ENCODE measurements at regions not wholly inside any gene's neighbourhood (a gene's known extent, or its start where the extent isn't known, plus 50 kb on each side); places are given as distances from the start of the nearest gene placed in this dataset.

GRCh38 chr1:219304227-219305226 is 130.8 kb downstream of the LYPLAL1 start:
- no peak overlapping the region for H3K4me3 ChIP-seq (ENCODE audit: low read depth, low read length)
- no peaks in the 10 kb centered on the region for H3K9me3 ChIP-seq (ENCODE audit: severe bottlenecking)
- TF ChIP-seq CTCF (IDR thresholded peaks at IDR 0.05; ENCODE audit: low read depth, low read length), result no peak
- no peaks in the 10 kb centered on the region for H3K27me3 ChIP-seq (ENCODE audit: insufficient read depth, low read depth, severe bottlenecking)
- H3K27ac ChIP-seq, result no peak overlapping the region
- H3K36me3 ChIP-seq, result no peaks in the 10 kb centered on the region
- no peak for DNase-seq

- H3K36me3 ChIP-seq, result no peaks in the 10 kb centered on the region
- no peak overlapping the region for H3K27ac ChIP-seq
- DNase-seq, result no peak
- no peaks in the 10 kb centered on the region for H3K9me3 ChIP-seq (ENCODE audit: severe bottlenecking)
- H3K4me3 ChIP-seq (ENCODE audit: low read depth, low read length), result no peak overlapping the region
- no peak for TF ChIP-seq CTCF (IDR thresholded peaks at IDR 0.05; ENCODE audit: low read depth, low read length)
- no peaks in the 10 kb centered on the region for H3K27me3 ChIP-seq (ENCODE audit: insufficient read depth, low read depth, severe bottlenecking)
These were observed 129.0 kb downstream of the LYPLAL1 start for GRCh38 chr1:219302697-219303096.

- no peak for TF ChIP-seq CTCF (IDR thresholded peaks at IDR 0.05; ENCODE audit: low read depth, low read length)
- DNase-seq, result no peak
- H3K27me3 ChIP-seq (ENCODE audit: insufficient read depth, low read depth, severe bottlenecking), result no peaks in the 10 kb centered on the region
These were observed 125.7 kb downstream of the LYPLAL1 start for GRCh38 chr1:219299420-219299819.

GRCh38 chr1:219298571-219299148 is 125.0 kb downstream of the LYPLAL1 start:
- Histone ChIP-seq H3K27me3 (ENCODE audit: insufficient read depth, low read depth, severe bottlenecking) (no peaks in the 10 kb centered on the region), H3K4me3 (ENCODE audit: low read depth, low read length) (no peak overlapping the region), H3K9me3 (ENCODE audit: severe bottlenecking) (no peaks in the 10 kb centered on the region), H3K36me3 (no peaks in the 10 kb centered on the region), H3K27ac (no peak overlapping the region)
- DNase-seq, result no peak
- no peak for TF ChIP-seq CTCF (IDR thresholded peaks at IDR 0.05; ENCODE audit: low read depth, low read length)

More at GRCh38 chr1:219299420-219299819, 125.7 kb downstream of the LYPLAL1 start:
- Histone ChIP-seq H3K36me3 (no peaks in the 10 kb centered on the region), H3K27ac (no peak overlapping the region), H3K4me3 (ENCODE audit: low read depth, low read length) (no peak overlapping the region), H3K9me3 (ENCODE audit: severe bottlenecking) (no peaks in the 10 kb centered on the region)

- DNase-seq, result no peak
- Histone ChIP-seq H3K36me3 (no peaks in the 10 kb centered on the region), H3K9me3 (ENCODE audit: severe bottlenecking) (no peaks in the 10 kb centered on the region), H3K27ac (no peak overlapping the region), H3K27me3 (ENCODE audit: insufficient read depth, low read depth, severe bottlenecking) (no peaks in the 10 kb centered on the region), H3K4me3 (ENCODE audit: low read depth, low read length) (no peak overlapping the region)
- TF ChIP-seq CTCF (IDR thresholded peaks at IDR 0.05; ENCODE audit: low read depth, low read length), result no peak
These were observed 123.0 kb downstream of the LYPLAL1 start for GRCh38 chr1:219296430-219297355.

All from WERI-Rb-1 (cell line).